HG03064 (cell line): ENCODE measurements at regions not wholly inside any gene's neighbourhood (a gene's known extent, or its start where the extent isn't known, plus 50 kb on each side); places are given as distances from the start of the nearest gene placed in this dataset.

Experiments
- ATAC-seq: cut with Tn5 transposase; IDR thresholded peaks from one replicate; pipeline ENCODE4 v1.9.1; 2021; ENCODE audit warnings: low read depth; ENCODE audit not compliant: unreplicated experiment

DNA sequence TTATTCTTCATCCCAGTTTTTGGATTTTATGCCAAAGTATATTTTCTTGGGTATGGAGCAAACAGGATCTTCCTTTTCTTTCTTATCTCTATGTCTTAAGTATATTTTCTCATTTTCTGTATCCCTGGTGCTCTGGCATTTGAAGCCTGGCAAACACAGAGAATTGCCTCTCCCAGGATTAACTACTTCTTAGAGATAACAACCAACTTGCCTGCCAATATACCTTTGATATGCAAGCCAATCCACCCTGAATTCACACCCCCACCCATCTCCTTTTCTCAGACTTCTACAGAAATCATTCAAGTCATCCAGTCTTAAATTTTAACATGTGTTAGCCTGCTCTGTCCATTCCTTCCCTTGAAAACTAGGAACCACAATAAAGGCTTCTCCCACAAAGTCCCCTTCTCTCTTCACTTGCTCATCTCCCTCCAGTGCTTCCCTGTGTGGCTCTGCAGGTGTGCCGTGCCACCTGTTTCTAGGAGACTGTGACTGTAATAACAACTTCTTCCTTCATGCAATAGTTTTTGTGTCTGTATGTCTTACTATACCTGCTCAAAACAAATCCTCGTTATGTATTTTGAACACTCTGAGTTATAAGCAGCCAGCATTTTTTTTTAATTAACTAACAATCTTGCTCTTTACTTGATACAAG, 649.7 kb upstream of the RIOK2 start:
- no peak for ATAC-seq

DNA sequence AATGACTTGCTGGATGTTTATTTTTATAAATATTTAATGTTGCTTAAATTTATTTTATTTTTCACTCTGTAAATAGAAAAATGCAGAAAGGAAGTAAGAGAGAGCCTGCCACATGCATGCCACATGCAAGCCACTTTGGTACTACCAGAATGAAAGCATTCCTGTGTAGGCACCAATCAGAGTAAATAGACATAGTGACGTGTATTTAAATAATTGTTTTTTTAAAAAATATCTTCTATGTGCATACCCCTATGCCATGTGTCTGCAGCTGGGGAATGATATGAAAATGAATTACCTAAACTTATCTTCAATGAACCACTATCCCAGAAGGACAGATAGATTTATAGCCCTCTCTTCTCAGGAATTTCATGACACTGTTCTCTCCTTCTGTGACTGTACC, 651.5 kb upstream of the RIOK2 start:
- no peak for ATAC-seq

DNA sequence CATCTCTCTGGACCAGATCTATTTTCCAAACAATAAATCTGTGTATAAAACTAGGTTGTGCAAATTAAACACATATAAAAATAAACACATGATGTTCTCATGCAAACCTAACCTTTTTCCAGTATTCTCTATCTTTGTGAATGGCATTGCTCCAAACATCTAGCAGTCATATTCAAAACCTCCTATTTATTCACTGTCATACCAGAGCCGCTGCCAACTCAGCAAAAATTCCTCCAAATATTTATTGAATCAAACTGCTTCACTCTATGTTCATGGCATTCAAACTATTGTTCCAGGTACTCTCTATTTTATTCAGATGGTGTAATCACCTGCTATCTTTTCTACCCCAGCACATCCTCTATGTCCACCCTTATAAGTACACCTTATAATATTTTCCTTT, 652.1 kb upstream of the RIOK2 start:
- no peak for ATAC-seq

DNA sequence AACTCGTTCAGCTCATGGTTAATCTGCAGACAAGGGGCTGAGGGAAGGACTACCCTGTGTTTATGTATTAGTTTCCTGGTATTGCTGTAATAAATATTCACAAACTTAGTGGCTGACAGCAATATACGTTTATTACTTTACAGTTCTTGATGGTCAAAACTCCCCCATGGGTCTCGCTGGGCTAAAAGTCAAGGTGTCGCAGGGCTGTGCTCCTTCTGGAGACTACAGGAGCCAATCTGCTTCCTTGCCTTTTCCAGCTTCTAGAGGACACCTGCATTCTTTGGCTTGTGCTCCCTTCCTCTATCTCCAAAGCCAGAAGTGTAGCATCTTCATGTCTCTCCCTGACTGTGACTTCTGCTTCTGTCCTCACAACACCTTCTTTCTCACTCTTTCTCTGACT, 653.8 kb upstream of the RIOK2 start:
- ATAC-seq: no peak

DNA sequence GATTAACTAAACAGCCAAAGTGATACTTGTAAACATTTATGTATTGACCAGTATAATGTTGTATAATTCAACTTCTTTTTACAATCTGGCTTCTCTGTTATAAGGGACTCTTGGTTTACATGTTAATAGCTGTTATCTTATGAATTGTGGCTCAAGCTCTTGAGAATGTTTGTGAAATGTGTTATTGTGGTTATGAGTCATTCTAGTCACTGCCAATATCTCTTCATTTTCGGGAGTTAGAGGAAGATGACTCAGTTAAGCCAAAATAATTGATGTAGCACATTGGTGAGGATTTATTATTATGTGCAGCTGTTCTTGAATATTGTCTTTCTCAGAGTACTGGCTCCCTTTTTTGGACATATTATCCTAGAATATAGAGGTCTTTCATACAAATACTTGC, 655.2 kb upstream of the RIOK2 start:
- peak; percentile 93 for ATAC-seq

DNA sequence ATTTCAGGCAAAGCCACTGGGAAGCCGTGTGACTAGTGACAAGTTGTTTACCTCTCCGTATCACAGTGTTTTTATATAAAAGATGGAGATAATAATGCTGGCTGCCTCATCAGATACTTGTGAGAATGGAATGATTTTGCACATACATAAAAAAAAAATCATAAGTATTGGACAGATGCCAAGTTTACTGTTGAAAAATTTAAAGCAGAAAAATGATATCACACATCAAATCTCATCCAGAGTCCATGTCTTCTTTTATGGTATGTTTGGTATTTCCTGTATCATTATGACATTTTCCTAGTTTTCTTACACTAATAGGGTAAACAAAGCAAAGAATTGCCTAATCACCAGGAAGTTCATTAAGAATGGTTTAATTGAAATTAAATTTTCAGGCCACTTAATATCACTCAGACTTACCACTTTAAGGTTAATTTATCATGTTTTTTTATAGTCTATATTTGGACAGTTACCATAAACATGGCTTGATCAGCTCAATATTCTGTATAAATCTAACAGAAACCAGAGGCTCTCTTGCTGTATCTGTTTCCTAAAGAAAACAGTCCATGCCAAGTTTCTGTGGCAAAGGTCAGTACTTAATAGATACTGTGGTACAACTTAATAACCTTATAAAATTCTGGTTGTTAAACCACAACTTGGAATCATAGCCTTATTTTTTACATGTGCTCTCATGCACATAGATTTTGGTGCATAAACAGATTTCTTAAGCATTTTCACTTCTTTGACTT, 656.5 kb upstream of the RIOK2 start:
- no peak for ATAC-seq

DNA sequence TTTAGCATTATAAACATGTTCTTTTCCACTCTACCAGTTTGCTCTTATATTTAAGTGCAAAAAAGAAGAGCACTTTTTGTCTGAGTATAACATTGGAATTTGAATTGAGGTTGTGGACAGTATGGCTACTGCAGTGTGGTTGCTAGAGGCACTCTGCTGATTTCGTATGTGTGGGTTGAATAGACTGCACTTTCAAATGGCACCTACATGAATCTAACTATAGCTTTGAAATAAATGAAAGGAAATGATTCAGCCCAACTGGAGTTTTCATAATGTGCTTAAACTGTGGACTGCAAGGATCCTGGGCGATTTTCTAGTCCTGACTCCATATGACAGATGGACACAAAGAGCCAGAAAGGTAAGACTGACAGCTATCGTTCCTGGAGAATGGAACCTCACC, 657.6 kb upstream of the RIOK2 start:
- no peak for ATAC-seq

DNA sequence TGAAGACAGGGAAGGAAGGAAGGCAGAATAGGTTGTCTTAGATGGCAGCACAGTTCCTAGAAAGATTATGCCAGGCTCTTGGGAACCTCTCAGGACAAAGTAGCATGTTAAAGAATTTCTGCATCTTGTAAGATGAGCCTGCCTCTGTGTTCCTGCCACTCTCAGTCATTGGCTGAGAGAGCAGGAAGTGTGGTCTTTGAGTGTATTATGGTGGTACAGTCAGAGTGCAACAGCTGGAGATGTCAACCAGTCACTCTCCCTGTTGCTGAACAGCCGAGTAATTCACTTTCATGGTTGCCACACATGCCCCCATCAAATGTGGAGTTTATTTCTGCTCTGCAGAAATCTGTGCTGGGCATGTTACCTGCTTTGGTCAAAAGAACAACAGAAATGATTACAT, 659.6 kb upstream of the RIOK2 start:
- ATAC-seq: no peak

DNA sequence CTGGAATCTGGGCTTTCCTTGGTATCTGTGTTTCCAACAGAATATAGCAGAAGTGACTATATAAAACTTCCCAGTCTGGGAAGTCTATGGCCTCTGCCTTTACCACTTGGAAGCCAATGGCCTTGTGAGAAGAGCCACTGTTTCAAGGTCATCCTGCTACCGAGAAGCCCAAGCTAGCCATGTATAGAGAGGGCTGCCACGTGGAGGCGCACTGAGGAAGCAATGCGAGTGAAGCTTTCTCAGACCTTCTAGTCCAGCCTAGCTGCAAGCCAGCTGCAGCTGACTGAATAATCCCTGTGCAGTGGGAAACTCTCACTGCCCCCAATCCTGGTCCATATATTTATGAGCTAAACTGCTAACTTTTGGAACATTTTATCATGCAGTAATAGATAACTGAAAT, 661.8 kb upstream of the RIOK2 start:
- ATAC-seq: no peak

GRCh38 chr5:97846643-97847042, 663.6 kb upstream of the RIOK2 start:
- ATAC-seq: no peak

DNA sequence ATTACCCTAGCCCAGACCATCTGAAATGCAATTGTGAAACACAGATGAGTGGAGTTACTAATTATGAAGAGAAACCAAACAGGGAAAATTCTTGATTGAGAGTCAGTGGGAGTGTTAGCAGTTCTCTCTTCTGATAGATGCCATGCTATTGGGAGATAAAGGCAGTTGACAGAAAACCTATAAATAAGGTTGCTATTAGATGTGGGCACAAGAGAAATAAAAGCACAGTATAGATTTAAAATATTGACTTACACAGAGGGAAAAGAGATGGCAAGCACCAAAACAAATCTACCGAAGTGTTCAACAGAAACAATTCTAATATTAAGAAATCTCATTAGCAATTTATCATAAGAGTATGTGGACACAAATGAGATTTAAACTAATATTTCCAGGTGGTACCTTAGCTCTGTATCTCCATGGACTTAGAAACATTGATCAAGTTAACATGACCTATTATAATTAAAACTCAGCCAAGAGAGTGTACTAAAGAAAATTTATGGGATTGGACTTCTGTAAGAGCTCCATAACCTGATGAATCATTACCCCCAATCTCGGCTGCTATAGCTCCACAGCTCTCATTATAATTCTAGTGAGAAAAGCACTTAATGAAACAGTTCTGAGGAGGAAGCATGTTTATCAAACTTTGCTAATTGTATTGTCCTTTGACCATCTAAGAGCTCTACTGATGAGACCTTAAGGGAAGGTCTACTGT, 665.0 kb upstream of the RIOK2 start:
- no peak for ATAC-seq

DNA sequence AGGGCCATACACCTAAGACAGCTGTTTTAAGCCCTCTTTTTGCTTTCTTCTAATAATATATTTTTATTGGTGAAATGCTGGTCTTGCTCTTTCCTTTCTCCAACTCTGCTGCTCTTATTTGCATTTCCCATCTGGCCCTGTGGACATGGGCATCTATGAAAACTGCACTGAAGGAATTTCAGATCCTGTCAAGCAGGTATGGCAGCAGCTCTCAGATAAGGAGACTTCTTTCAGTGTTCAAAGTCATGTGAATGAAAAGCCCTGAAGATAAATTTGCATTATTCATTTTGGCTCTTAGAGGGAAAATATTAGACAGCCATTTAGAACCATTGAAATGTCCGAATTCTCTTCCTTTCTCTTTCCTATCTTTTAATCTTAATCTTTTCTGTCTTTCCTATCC, 668.0 kb upstream of the RIOK2 start:
- no peak for ATAC-seq

DNA sequence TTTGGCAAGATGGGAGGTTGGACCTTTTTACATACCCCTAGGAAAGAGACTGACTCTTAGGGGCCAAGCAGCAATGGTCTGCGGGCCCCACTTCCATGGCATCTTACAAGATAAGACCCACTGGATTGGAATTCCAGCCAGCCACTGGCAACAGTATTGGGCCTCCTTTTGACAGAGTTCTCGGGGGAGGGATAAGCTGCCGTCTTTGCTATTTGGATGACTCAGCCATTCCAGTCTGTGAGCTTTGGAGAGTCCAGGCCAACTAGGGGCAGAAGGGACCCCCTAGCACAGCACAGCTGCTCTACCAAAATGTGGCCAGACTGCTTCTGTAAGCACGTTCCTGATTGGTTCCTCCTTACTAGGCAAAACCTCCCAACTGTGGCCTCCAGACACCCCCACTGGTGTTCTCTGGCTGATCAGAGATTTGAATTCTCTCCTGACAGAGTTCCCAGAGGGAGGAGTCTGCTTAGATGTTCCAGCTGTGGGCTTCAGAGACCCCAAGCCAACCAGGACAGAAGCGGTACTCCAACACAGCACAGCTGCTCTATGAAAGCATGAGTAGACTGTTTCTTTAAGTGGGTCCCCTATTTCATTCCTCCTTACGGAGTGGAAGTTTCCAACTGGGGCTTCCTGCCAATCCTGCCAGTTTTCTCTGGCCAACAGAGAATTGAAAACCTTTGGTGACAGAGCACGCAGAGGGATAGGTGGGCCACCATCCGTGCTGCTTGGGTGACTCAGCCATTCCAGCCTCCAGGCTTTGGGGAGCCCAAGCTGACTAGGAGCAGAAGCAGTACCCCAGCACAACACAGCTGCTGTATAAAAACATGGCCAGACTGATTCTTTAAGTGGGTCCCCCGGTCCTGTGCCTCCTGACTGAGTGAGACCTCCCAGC, 672.1 kb upstream of the RIOK2 start:
- ATAC-seq: no peak

DNA sequence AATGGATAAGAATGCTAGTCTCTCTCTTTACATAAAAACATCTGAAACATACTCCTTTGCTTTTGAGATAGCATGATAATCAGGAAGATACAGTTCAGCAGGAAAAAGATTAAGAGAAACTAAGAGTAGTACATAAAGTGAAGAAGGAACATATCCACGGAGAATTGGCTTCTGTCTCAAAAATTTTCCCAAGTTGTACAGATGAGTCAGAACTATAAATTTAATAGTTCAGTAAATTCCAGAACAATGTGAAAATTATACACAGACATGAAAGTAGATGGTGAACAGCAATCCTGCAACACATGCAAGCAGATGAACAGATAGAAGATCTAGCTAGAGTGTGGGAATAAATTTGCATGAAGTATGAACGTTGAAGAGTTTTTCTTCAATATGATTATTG, 691.4 kb upstream of the RIOK2 start:
- no peak for ATAC-seq

DNA sequence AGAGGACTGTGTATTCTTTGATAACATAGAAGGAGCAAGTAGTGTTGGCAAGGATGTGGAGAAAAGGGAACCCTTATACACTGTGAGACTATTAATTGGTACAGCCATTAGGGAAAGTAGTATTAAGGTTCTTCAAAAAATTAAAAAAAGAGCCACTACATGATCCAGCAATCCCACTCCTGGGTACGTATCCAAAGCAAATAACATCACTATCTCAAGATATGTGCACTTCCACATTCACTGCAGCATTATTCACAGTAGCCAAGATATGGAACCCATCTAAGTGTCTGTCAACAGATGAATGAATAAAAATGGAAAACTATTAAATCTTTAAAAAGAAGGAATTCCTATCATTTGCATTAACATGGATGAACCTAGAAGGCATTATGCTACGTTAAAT, 693.2 kb upstream of the RIOK2 start:
- no peak for ATAC-seq

DNA sequence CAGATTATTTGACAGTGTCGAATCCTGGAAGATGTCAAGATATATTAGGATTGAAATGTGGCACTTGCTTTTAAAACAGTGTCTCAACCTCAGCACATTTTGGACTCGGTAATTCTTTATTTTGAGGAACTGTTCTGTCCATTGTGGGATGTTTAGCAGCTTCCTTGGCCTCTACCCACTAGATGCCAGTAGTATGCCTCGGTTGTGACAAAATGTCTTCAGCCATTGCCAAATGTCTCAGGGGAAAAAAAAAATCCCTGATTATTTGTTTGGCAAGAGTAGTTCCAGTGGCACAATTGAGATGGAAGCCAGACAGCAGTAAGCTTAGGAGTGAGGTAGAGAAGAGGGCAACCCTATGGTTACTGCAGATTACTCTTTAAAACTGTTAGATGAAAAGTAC, 694.5 kb upstream of the RIOK2 start:
- no peak for ATAC-seq

DNA sequence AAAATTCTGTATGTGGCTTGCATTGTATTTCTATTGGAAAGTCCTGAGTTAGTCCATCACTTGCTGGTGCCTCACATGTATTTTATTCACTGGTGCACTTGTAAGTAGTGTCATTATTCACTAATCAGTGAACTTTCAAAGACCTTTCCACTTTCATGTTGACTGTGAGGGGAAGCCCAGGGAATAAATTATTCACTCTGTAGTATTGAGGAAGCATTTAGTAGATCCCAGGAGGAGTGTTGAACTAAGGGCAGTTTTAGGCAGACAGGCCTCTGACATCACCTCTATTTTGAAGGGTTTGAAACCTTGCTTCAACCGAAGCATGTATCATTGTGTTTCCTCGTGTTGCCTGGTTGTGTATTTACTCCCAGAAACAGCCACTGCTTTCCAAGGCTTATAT, 705.4 kb upstream of the RIOK2 start:
- peak; percentile 78 for ATAC-seq

- ATAC-seq: no peak
Measured at GRCh38 chr5:97891971-97892370, 708.9 kb upstream of the RIOK2 start.

- no peak for ATAC-seq
Measured at GRCh38 chr5:97903742-97904141, 720.7 kb upstream of the RIOK2 start.

DNA sequence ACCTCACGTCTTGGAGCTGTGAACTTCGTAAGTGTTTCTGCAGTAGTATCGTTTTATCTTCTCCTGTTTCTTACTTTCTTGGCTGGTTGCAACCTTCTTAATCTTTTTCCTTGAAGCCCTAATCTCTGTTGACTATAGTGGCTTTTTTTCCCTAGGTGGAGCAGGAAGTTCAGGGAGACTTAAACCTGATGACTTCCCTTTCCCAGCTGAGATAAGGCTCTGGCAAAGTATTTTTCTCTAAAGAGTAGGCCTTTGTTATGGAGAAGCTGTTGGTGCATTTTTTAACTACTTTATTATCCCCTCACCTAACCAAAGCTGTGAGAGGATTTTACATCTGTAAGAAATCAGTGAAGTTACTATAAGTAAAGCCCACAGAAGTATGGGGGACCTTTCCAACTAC, 723.1 kb upstream of the RIOK2 start:
- ATAC-seq: no peak
